GM12878 (cell line): ENCODE measurements at regions not wholly inside any gene's neighbourhood (a gene's known extent, or its start where the extent isn't known, plus 50 kb on each side); places are given as distances from the start of the nearest gene placed in this dataset.

Experiments
- ATAC-seq: fragments of 200-7000 bp; cut with Tn5 transposase; 3 replicates; pipeline ENCODE4 v1.9.1; 2020; ENCODE audit warnings: mild to moderate bottlenecking, moderate library complexity
- BruUV-seq: library from RNA; stranded (reverse); fragments of 400-500 nt; replicated peaks from 2 replicates; lab custom pipeline; 2021; lab: Mats Ljungman, UMichigan
- CTCF ChIA-PET: fragments of 300-600 bp; sonication (Branson Sonifier 250); formaldehyde crosslinking; extraction: SDS; loops from one replicate; lab custom pipeline; 2021; ENCODE audit warnings: inconsistent platforms; lab: Yijun Ruan, JAX
- POLR2A ChIA-PET: fragments of 350-600 bp; formaldehyde crosslinking; extraction: SDS; loops from one replicate; lab custom pipeline; 2021; ENCODE audit warnings: inconsistent platforms; lab: Charles Lee
- RAD21 ChIA-PET: fragments of 300-600 bp; sonication (Branson Sonifier 250); formaldehyde crosslinking; loops from one replicate; lab custom pipeline; 2023; ENCODE audit warnings: antibody characterized with exemption; ENCODE audit not compliant: unreplicated experiment; lab: Charles Lee
- SMC1A ChIA-PET: fragments of 300-600 bp; sonication (Branson Sonifier 250); formaldehyde crosslinking; loops from one replicate; lab custom pipeline; 2023; ENCODE audit not compliant: unreplicated experiment, uncharacterized antibody; lab: Charles Lee
- DNase-seq: peaks from one replicate; pipeline ENCODE4 v3.0.0-alpha.2; 2011; ENCODE audit warnings: low read depth, low spot score
- FAIRE-seq: peaks from 3 replicates; lab custom pipeline; 2011; peaks lifted over from hg19 to GRCh38; lab: Jason Lieb, UNC
- H2AFZ ChIP-seq: 2 replicates; pipeline ENCODE4 v1.6.0; 2011; ENCODE audit warnings: low read depth, low read length, control low read depth; ENCODE audit not compliant: control insufficient read depth
- H3K27ac ChIP-seq: 2 replicates; pipeline ENCODE4 v1.5.1; 2011; ENCODE audit warnings: control low read depth; ENCODE audit not compliant: control insufficient read depth, insufficient read depth
- H3K27me3 ChIP-seq, 2 experiments: replicated peaks in 1 of 2; 2 replicates each; pipeline versions ENCODE4 v1.6.0 to v1.6.1; 2011; ENCODE audit warnings: low read length in 1 of 2; ENCODE audit not compliant: control insufficient read depth in 2 of 2, insufficient read depth in 2 of 2
- H3K36me3 ChIP-seq, 2 experiments: 2 replicates each; pipeline ENCODE4 v1.5.1; 2011; ENCODE audit warnings: low read length in 1 of 2; ENCODE audit not compliant: control insufficient read depth in 2 of 2, insufficient read depth in 2 of 2
- H3K4me1 ChIP-seq: 2 replicates; pipeline ENCODE4 v1.6.1; 2011; ENCODE audit warnings: mild to moderate bottlenecking, low read length, moderate library complexity, mixed read lengths; ENCODE audit not compliant: control insufficient read depth, insufficient read depth
- H3K4me2 ChIP-seq: 2 replicates; pipeline ENCODE4 v1.6.0; 2011; ENCODE audit warnings: control low read depth; ENCODE audit not compliant: control insufficient read depth, insufficient read depth
- H3K4me3 ChIP-seq: fragments of 200-600 bp; sonication (generic); 2 replicates; pipeline ENCODE4 v1.5.1; 2016
- H3K79me2 ChIP-seq: 2 replicates; pipeline ENCODE4 v1.6.0; 2011; ENCODE audit warnings: low read length; ENCODE audit not compliant: control insufficient read depth, insufficient read depth
- H3K9ac ChIP-seq: 2 replicates; pipeline ENCODE4 v1.8.0; 2011; ENCODE audit warnings: low read length, control low read depth, mixed read lengths; ENCODE audit not compliant: control insufficient read depth, insufficient read depth
- H3K9me3 ChIP-seq: replicated peaks from 3 replicates; pipeline ENCODE4 v1.5.1; 2011; ENCODE audit warnings: mild to moderate bottlenecking, low read length; ENCODE audit not compliant: control insufficient read depth, insufficient read depth
- H4K20me1 ChIP-seq: 2 replicates; pipeline ENCODE4 v1.6.0; 2011; ENCODE audit not compliant: control insufficient read depth, insufficient read depth
- BCL11A ChIP-seq: IDR thresholded peaks from 2 replicates; pipeline ENCODE4 v1.6.1; 2011; ENCODE audit warnings: low read depth, low read length
- CREM ChIP-seq: IDR thresholded peaks from 2 replicates; pipeline ENCODE4 v1.6.1; 2014; ENCODE audit warnings: antibody characterized with exemption, low read depth
- HDAC2 ChIP-seq: fragments of 200-600 bp; sonication (generic); IDR thresholded peaks from 2 replicates; pipeline ENCODE4 v1.6.1; 2017
- HDGF ChIP-seq: fragments of 450-650 bp; IDR thresholded peaks from 2 replicates; pipeline ENCODE4 v1.6.1; 2016; ENCODE audit warnings: antibody characterized with exemption
- IKZF2 ChIP-seq, 2 experiments: fragments of 450-650 bp; IDR thresholded peaks; 2 replicates each; pipeline ENCODE4 v1.6.1; 2017; ENCODE audit warnings: mild to moderate bottlenecking in 2 of 2, moderate library complexity in 2 of 2
- LARP7 ChIP-seq: fragments of 450-650 bp; IDR thresholded peaks from 2 replicates; pipeline ENCODE4 v1.6.1; 2017; ENCODE audit warnings: mild to moderate bottlenecking
- MXI1 ChIP-seq: fragments of 150-350 bp; IDR thresholded peaks from 2 replicates; pipeline ENCODE4 v1.6.1; 2011; ENCODE audit warnings: low read depth, mild to moderate bottlenecking, inconsistent platforms, low read length, improper control_type of control experiment
- NFXL1 ChIP-seq: fragments of 450-650 bp; IDR thresholded peaks from 2 replicates; pipeline ENCODE4 v1.6.1; 2017; ENCODE audit warnings: antibody characterized with exemption, mild to moderate bottlenecking, borderline replicate concordance
- NFYA ChIP-seq: IDR thresholded peaks from 2 replicates; pipeline ENCODE4 v1.6.1; 2011; ENCODE audit warnings: low read depth, mild to moderate bottlenecking, low read length, improper control_type of control experiment, borderline replicate concordance
- SIN3A ChIP-seq: IDR thresholded peaks from 2 replicates; pipeline ENCODE4 v1.6.1; 2012; ENCODE audit warnings: low read depth, low read length, improper control_type of control experiment
- SIX5 ChIP-seq: IDR thresholded peaks from 2 replicates; pipeline ENCODE4 v1.6.1; 2011; ENCODE audit warnings: mild to moderate bottlenecking, low read depth, low read length, moderate library complexity; ENCODE audit not compliant: severe bottlenecking
- SMARCA5 ChIP-seq: fragments of 450-650 bp; IDR thresholded peaks from 2 replicates; pipeline ENCODE4 v1.6.1; 2017; ENCODE audit warnings: mild to moderate bottlenecking
- SUZ12 ChIP-seq: fragments of 200-600 bp; sonication (generic); IDR thresholded peaks from one replicate; pipeline ENCODE4 v1.6.1; 2018; ENCODE audit warnings: antibody characterized with exemption, mild to moderate bottlenecking; ENCODE audit not compliant: unreplicated experiment
- TCF7 ChIP-seq: IDR thresholded peaks from 2 replicates; pipeline ENCODE4 v1.6.1; 2014; ENCODE audit warnings: antibody characterized with exemption, borderline replicate concordance
- YY1 ChIP-seq: IDR thresholded peaks from 2 replicates; pipeline ENCODE4 v1.6.1; 2011; ENCODE audit warnings: low read depth, mild to moderate bottlenecking, low read length
- ZNF24 ChIP-seq: fragments of 450-650 bp; IDR thresholded peaks from 2 replicates; pipeline ENCODE4 v1.6.1; 2017; ENCODE audit warnings: antibody characterized with exemption, mild to moderate bottlenecking
- WGBS: methylation state at CpG from one replicate; pipeline ENCODE4 v1.1.6; 2016; ENCODE audit warnings: low lambda C conversion rate; ENCODE audit not compliant: insufficient replicate concordance, insufficient coverage; ENCODE audit errors: missing lambda C conversion rate; 5-methylcytosine and 5-hydroxymethylcytosine counted together
- in situ Hi-C: fragments of 300-500 bp; cut with MboI; formaldehyde crosslinking; loops from 9 replicates; pipeline ENCODE4 v1.14.3; 2018; ENCODE audit warnings: mixed read lengths
- intact Hi-C: fragments of 100-400 bp; cut with micrococcal nuclease; formaldehyde crosslinking; loops from one replicate; pipeline ENCODE4 v1.14.2; 2022; ENCODE audit not compliant: unreplicated experiment
- TF ChIP-seq, protein P1 (sequence below): fragments of 450-650 bp; IDR thresholded peaks from 2 replicates; pipeline ENCODE4 v1.6.1; 2017; ENCODE audit warnings: mild to moderate bottlenecking, low read depth, inconsistent platforms; ENCODE audit not compliant: poor library complexity, severe bottlenecking

DNA sequence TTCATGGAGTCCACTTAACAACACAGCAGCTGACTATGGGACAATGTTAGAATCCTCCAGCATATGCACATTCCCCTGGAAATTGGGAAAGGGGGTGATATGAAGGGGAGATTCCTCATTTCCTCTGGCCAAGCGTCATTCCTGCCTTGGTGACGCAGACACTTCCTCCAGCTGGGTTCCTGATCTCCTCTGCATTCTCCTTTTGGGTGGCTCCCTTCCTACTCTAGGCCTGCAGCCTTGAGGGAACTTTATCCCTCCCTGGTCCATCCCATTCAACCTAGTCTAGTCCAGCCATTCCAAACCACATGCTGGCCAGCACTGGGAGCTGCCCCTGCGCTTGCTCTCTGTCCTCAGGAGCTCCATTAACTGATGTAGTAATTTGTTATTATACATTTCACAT is 216.8 kb downstream of the VAPA start:
- no peak overlapping the region for H3K4me2 ChIP-seq
- H3K4me1 ChIP-seq, result no peaks in the 10 kb centered on the region
- no peaks in the 10 kb centered on the region for H3K36me3 ChIP-seq
- no peak overlapping the region for H3K9ac ChIP-seq
- no TSS peak for BruUV-seq
- H3K27ac ChIP-seq, result no peak overlapping the region
- SMC1A ChIA-PET, result no interaction called here
- H3K4me3 ChIP-seq, result no peak overlapping the region
- intact Hi-C loops, result no loop called here
- peaks cover 7 to 17% of the 10 kb centered on the region in 2 experiments; a peak in 3 of 4 replicates for H3K27me3 ChIP-seq
- H4K20me1 ChIP-seq, result no peaks in the 10 kb centered on the region
- no peak for DNase-seq
- RAD21 ChIA-PET, result no interaction called here
- TF ChIP-seq SIX5, result no peak
- no peak for TF ChIP-seq CREM
- no peak for TF ChIP-seq ZNF24
- TF ChIP-seq IKZF2 (IDR thresholded peaks at IDR 0.05), result no peak
- no peak for TF ChIP-seq MXI1
- no peak for TF ChIP-seq SIN3A
- TF ChIP-seq SMARCA5, result no peak
- TF ChIP-seq YY1, result no peak
- TF ChIP-seq HDAC2, result no peak
- no peak for TF ChIP-seq SUZ12
- TF ChIP-seq, protein P1, sequence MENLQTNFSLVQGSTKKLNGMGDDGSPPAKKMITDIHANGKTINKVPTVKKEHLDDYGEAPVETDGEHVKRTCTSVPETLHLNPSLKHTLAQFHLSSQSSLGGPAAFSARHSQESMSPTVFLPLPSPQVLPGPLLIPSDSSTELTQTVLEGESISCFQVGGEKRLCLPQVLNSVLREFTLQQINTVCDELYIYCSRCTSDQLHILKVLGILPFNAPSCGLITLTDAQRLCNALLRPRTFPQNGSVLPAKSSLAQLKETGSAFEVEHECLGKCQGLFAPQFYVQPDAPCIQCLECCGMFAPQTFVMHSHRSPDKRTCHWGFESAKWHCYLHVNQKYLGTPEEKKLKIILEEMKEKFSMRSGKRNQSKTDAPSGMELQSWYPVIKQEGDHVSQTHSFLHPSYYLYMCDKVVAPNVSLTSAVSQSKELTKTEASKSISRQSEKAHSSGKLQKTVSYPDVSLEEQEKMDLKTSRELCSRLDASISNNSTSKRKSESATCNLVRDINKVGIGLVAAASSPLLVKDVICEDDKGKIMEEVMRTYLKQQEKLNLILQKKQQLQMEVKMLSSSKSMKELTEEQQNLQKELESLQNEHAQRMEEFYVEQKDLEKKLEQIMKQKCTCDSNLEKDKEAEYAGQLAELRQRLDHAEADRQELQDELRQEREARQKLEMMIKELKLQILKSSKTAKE, result no peak
- TF ChIP-seq TCF7, result no peak
- TF ChIP-seq LARP7, result no peak
- no peak for TF ChIP-seq HDGF
- no peak for TF ChIP-seq NFXL1
- no peak for TF ChIP-seq NFYA
- no peak for TF ChIP-seq BCL11A
- POLR2A ChIA-PET, result no interaction called here
- in situ Hi-C loops, result no loop called here
- ATAC-seq, result no peak
- H3K9me3 ChIP-seq, result no peaks in the 10 kb centered on the region
- H3K79me2 ChIP-seq, result no peaks in the 10 kb centered on the region
- no peak overlapping the region for H2AFZ ChIP-seq
- CTCF ChIA-PET, result no interaction called here
- WGBS, result 67% methylated on average over 3 of the region's 3 CpGs
- FAIRE-seq, result no peak
